ENCODE measurements at regions not wholly inside any gene's neighbourhood (a gene's known extent, or its start where the extent isn't known, plus 50 kb on each side); places are given as distances from the start of the nearest gene placed in this dataset.
A peak's percentile ranks its signal among the peaks of the same experiment; 100 is the strongest.

DNA sequence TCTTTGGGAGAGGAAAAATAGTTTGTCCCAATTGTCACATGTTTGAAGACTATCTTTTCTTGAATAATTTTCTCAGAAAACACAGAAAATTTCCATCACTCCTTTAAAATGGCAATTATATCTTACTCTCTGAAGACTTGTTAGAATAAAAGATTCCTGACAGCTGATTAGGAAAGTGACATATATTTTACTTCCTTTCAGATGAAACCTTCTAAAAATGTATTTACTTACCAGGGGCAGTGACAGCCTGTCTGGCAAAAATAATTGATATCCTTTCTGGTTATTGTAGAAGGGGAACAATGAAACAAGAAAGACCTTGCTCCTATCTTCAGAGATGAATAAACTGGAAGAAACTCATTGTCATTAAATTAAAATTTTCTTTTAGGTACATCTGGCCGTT, 483.3 kb upstream of the GOLIM4 start:
- no peaks in the 10 kb centered on the region for H3K9me3 Mint-ChIP-seq
- no peak overlapping the region for H3K4me3 Mint-ChIP-seq
- no peaks in the 10 kb centered on the region for H3K27me3 Mint-ChIP-seq (ENCODE audit: low read depth)
- H3K27ac Mint-ChIP-seq = peak overlapping the region in 2 of 3 experiments; percentile 10 to 83
- H3K36me3 Mint-ChIP-seq (ENCODE audit: low read depth) = no peaks in the 10 kb centered on the region
- TF ChIP-seq, protein P1, sequence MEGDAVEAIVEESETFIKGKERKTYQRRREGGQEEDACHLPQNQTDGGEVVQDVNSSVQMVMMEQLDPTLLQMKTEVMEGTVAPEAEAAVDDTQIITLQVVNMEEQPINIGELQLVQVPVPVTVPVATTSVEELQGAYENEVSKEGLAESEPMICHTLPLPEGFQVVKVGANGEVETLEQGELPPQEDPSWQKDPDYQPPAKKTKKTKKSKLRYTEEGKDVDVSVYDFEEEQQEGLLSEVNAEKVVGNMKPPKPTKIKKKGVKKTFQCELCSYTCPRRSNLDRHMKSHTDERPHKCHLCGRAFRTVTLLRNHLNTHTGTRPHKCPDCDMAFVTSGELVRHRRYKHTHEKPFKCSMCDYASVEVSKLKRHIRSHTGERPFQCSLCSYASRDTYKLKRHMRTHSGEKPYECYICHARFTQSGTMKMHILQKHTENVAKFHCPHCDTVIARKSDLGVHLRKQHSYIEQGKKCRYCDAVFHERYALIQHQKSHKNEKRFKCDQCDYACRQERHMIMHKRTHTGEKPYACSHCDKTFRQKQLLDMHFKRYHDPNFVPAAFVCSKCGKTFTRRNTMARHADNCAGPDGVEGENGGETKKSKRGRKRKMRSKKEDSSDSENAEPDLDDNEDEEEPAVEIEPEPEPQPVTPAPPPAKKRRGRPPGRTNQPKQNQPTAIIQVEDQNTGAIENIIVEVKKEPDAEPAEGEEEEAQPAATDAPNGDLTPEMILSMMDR (IDR thresholded peaks at IDR 0.05; ENCODE audit: unreplicated experiment in 3 of 3) = no peak
- H3K4me1 Mint-ChIP-seq = no peaks in the 10 kb centered on the region

DNA sequence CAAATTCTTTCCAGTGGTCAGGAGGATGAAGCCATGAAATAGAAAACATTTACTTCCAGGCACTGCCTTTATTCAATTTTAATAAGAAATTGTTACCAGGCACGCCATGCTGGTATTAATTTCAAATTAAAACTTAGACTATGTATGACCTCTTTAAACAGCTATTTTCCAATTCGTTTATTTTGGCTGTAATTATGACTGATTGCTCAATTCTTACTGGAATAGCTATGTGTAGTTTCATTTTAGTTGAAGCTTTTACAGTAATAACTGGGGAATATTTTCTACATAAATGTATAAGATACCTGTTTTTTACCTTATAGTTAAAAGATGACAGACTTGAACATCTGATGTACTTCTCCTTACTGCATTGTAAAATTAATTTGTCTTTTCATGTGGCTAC, 480.0 kb upstream of the GOLIM4 start:
- Mint-ChIP-seq H3K27ac (no peak overlapping the region), H3K9me3 (no peaks in the 10 kb centered on the region), H3K4me1 (no peaks in the 10 kb centered on the region), H3K36me3 (ENCODE audit: low read depth) (no peaks in the 10 kb centered on the region), H3K4me3 (no peak overlapping the region), H3K27me3 (ENCODE audit: low read depth) (no peaks in the 10 kb centered on the region)
- TF ChIP-seq, protein P1 (IDR thresholded peaks at IDR 0.05; ENCODE audit: unreplicated experiment in 3 of 3) = no peak

- Mint-ChIP-seq H3K4me3 (no peak overlapping the region), H3K4me1 (no peaks in the 10 kb centered on the region), H3K9me3 (no peaks in the 10 kb centered on the region), H3K36me3 (ENCODE audit: low read depth) (no peaks in the 10 kb centered on the region), H3K27me3 (ENCODE audit: low read depth) (no peaks in the 10 kb centered on the region), H3K27ac (no peak overlapping the region)
- TF ChIP-seq, protein P1 (IDR thresholded peaks at IDR 0.05; ENCODE audit: unreplicated experiment in 3 of 3) = no peak
These were observed 478.9 kb upstream of the GOLIM4 start for GRCh38 chr3:168574455-168575158.

GRCh38 chr3:168570404-168571155, 474.9 kb upstream of the GOLIM4 start:
- Mint-ChIP-seq H3K4me1 (no peaks in the 10 kb centered on the region), H3K4me3 (no peak overlapping the region), H3K36me3 (ENCODE audit: low read depth) (no peaks in the 10 kb centered on the region), H3K9me3 (no peaks in the 10 kb centered on the region), H3K27me3 (ENCODE audit: low read depth) (no peaks in the 10 kb centered on the region), H3K27ac (no peak overlapping the region)
- TF ChIP-seq, protein P1 (IDR thresholded peaks at IDR 0.05; ENCODE audit: unreplicated experiment in 3 of 3) = no peak

GRCh38 chr3:168558728-168559411, 463.1 kb upstream of the GOLIM4 start:
- Mint-ChIP-seq H3K4me1 (no peaks in the 10 kb centered on the region), H3K27ac (no peak overlapping the region), H3K27me3 (ENCODE audit: low read depth) (no peaks in the 10 kb centered on the region), H3K9me3 (no peaks in the 10 kb centered on the region), H3K36me3 (ENCODE audit: low read depth) (no peaks in the 10 kb centered on the region), H3K4me3 (no peak overlapping the region)
- TF ChIP-seq, protein P1 (IDR thresholded peaks at IDR 0.05; ENCODE audit: unreplicated experiment in 3 of 3) = no peak

All from nephron (organoid).